ENCODE measurements at regions not wholly inside any gene's neighbourhood (a gene's known extent, or its start where the extent isn't known, plus 50 kb on each side); places are given as distances from the start of the nearest gene placed in this dataset.

- no peak for TF ChIP-seq CTCF (IDR thresholded peaks at IDR 0.05; ENCODE audit: extremely low read depth in 1 of 2, insufficient read depth in 1 of 2, low read depth in 1 of 2, low read length in 2 of 2)
- TF ChIP-seq POLR2AphosphoS5 (IDR thresholded peaks at IDR 0.05; ENCODE audit: insufficient read depth, low read depth, low read length): no peak
- TF ChIP-seq POLR2A (IDR thresholded peaks at IDR 0.05; ENCODE audit: low read depth, low read length): no peak
Observed at GRCh38 chr6:24052590-24052961, 73.4 kb upstream of the NRSN1 start.
